Tibial nerve (tissue), 4 donors: ENCODE measurements at regions not wholly inside any gene's neighbourhood (a gene's known extent, or its start where the extent isn't known, plus 50 kb on each side); places are given as distances from the start of the nearest gene placed in this dataset.

ENCODE experiments used
- DNase-seq, 2 donors: peaks; one replicate each; pipeline ENCODE4 v3.0.0-alpha.2; 2019; ENCODE audit warnings: low spot score in 2 of 2
- H3K27ac ChIP-seq, 4 donors: fragments of 200-600 bp; sonication (generic) in 3 of 4; one replicate each; pipeline ENCODE4 v1.5.1; 2017 to 2019; ENCODE audit warnings: mild to moderate bottlenecking in 1 of 4
- H3K27me3 ChIP-seq, 2 donors: fragments of 200-600 bp; sonication (generic) in 1 of 2; one replicate each; pipeline versions ENCODE4 v1.5.1 to v1.6.0; 2017 to 2019
- H3K36me3 ChIP-seq, 3 donors: fragments of 200-600 bp; sonication (generic); one replicate each; pipeline ENCODE4 v1.5.1; 2018 to 2019
- H3K4me1 ChIP-seq, 4 donors: fragments of 200-600 bp; sonication (generic) in 3 of 4; one replicate each; pipeline ENCODE4 v1.5.1; 2017 to 2019
- H3K4me3 ChIP-seq, 4 donors: fragments of 200-600 bp; sonication (generic) in 3 of 4; one replicate each; pipeline ENCODE4 v1.5.1; 2017 to 2019; ENCODE audit warnings: mild to moderate bottlenecking in 1 of 4, moderate library complexity in 1 of 4
- H3K9me3 ChIP-seq, 4 donors: fragments of 200-600 bp; sonication (generic) in 3 of 4; one replicate each; pipeline ENCODE4 v1.5.1; 2017 to 2019
- CTCF ChIP-seq, 5 experiments: fragments of 200-600 bp in 3 of 5; fragments of 450-650 bp in 2 of 5; sonication (generic) in 3 of 5; IDR thresholded peaks; one replicate each; pipeline ENCODE4 v1.5.1; 2016 to 2019; ENCODE audit warnings: antibody characterized with exemption in 5 of 5, mild to moderate bottlenecking in 3 of 5, moderate library complexity in 2 of 5
- EP300 ChIP-seq, 2 donors: sonication (generic); formaldehyde crosslinking; IDR thresholded peaks; one replicate each; pipeline ENCODE4 v1.6.1; 2017; ENCODE audit warnings: antibody characterized with exemption in 2 of 2, mild to moderate bottlenecking in 1 of 2
- POLR2A ChIP-seq, 2 donors: fragments of 450-650 bp; IDR thresholded peaks; one replicate each; pipeline ENCODE4 v1.6.1; 2017; ENCODE audit warnings: antibody characterized with exemption in 2 of 2, mild to moderate bottlenecking in 2 of 2, moderate library complexity in 2 of 2
- WGBS, 2 donors: methylation state at CpG; one replicate each; pipeline ENCODE4 v1.1.5; 2018; 5-methylcytosine and 5-hydroxymethylcytosine counted together

GRCh38 chr1:192010406-192010805 is 147.9 kb upstream of the RGS18 start:
- Histone ChIP-seq H3K4me3 (no peak overlapping the region), H3K9me3 (no peaks in the 10 kb centered on the region), H3K27ac (no peak overlapping the region), H3K4me1 (no peaks in the 10 kb centered on the region), H3K27me3 (no peaks in the 10 kb centered on the region), H3K36me3 (no peaks in the 10 kb centered on the region)
- DNase-seq: no peak
- no peak for TF ChIP-seq CTCF (IDR thresholded peaks at IDR 0.05)
- WGBS, 2 donors: 70 to 74% methylated on average over 1 of the region's 1 CpG

- DNase-seq: no peak
These were observed 146.7 kb upstream of the RGS18 start for GRCh38 chr1:192011525-192011924.

GRCh38 chr1:192022827-192023226 is 135.4 kb upstream of the RGS18 start:
- 89 to 92% methylated on average over 3 of the region's 3 CpGs for WGBS, 2 donors
- H3K4me1 ChIP-seq: no peaks in the 10 kb centered on the region
- no peak overlapping the region for H3K4me3 ChIP-seq
- H3K36me3 ChIP-seq: no peaks in the 10 kb centered on the region
- H3K27ac ChIP-seq: no peak overlapping the region
- no peaks in the 10 kb centered on the region for H3K27me3 ChIP-seq
- H3K9me3 ChIP-seq: no peaks in the 10 kb centered on the region
- DNase-seq: no peak
- TF ChIP-seq CTCF (IDR thresholded peaks at IDR 0.05) (no peak), EP300 (IDR thresholded peaks at IDR 0.05) (no peak), POLR2A (IDR thresholded peaks at IDR 0.05) (no peak)

More at GRCh38 chr1:192011525-192011924, 146.7 kb upstream of the RGS18 start:
- TF ChIP-seq EP300 (IDR thresholded peaks at IDR 0.05): no peak
- no peak for TF ChIP-seq CTCF (IDR thresholded peaks at IDR 0.05)
- TF ChIP-seq POLR2A (IDR thresholded peaks at IDR 0.05): no peak
- Histone ChIP-seq H3K27ac (no peak overlapping the region), H3K4me3 (no peak overlapping the region), H3K27me3 (no peaks in the 10 kb centered on the region), H3K4me1 (no peaks in the 10 kb centered on the region), H3K36me3 (no peaks in the 10 kb centered on the region), H3K9me3 (no peaks in the 10 kb centered on the region)
- WGBS, 2 donors: 97 to 98% methylated on average over 11 of the region's 11 CpGs

- WGBS, 2 donors: 92 to 95% methylated on average over 2 of the region's 2 CpGs
- Histone ChIP-seq H3K4me1 (no peaks in the 10 kb centered on the region), H3K36me3 (no peaks in the 10 kb centered on the region)
These were observed 133.4 kb upstream of the RGS18 start for GRCh38 chr1:192024881-192025280.

GRCh38 chr1:192038567-192038966 is 119.7 kb upstream of the RGS18 start:
- no peaks in the 10 kb centered on the region for H3K4me1 ChIP-seq
- 91 to 93% methylated on average over 1 of the region's 1 CpG for WGBS, 2 donors
- H3K4me3 ChIP-seq: no peak overlapping the region
- H3K36me3 ChIP-seq: no peaks in the 10 kb centered on the region
- H3K9me3 ChIP-seq: peaks cover 0 to 4% (median 0%) of the 10 kb centered on the region in 4 donors
- TF ChIP-seq CTCF (IDR thresholded peaks at IDR 0.05) (no peak), EP300 (IDR thresholded peaks at IDR 0.05) (no peak), POLR2A (IDR thresholded peaks at IDR 0.05) (no peak)
- DNase-seq: no peak
- no peaks in the 10 kb centered on the region for H3K27me3 ChIP-seq
- H3K27ac ChIP-seq: no peak overlapping the region

More at GRCh38 chr1:192024881-192025280, 133.4 kb upstream of the RGS18 start:
- Histone ChIP-seq H3K4me3 (no peak overlapping the region), H3K27ac (no peak overlapping the region), H3K9me3 (no peaks in the 10 kb centered on the region), H3K27me3 (no peaks in the 10 kb centered on the region)
- no peak for DNase-seq
- TF ChIP-seq CTCF (IDR thresholded peaks at IDR 0.05) (no peak), POLR2A (IDR thresholded peaks at IDR 0.05) (no peak), EP300 (IDR thresholded peaks at IDR 0.05) (no peak)
